ENCODE measurements at regions not wholly inside any gene's neighbourhood (a gene's known extent, or its start where the extent isn't known, plus 50 kb on each side); places are given as distances from the start of the nearest gene placed in this dataset.

DNA sequence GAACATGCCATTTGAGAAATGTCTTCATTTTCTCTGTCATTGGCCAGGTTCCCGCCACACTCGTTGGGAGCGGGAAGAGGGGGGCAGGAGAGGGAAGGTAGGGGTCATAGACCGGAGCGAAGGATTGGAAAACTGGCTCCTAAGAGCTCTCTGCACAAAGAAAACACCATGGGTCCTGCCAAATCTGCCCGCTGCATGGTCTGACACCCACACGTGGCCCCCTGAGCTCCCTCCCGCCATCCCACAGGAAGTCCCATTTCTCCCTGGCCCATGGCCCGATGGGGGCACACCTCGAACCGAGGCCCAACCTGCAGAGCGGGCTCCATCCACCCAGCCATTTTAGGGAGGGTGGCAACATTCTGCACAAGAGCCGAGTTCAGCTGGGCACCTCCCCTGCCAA, 159.6 kb downstream of the SALL1 start:
- TF ChIP-seq, protein P1, sequence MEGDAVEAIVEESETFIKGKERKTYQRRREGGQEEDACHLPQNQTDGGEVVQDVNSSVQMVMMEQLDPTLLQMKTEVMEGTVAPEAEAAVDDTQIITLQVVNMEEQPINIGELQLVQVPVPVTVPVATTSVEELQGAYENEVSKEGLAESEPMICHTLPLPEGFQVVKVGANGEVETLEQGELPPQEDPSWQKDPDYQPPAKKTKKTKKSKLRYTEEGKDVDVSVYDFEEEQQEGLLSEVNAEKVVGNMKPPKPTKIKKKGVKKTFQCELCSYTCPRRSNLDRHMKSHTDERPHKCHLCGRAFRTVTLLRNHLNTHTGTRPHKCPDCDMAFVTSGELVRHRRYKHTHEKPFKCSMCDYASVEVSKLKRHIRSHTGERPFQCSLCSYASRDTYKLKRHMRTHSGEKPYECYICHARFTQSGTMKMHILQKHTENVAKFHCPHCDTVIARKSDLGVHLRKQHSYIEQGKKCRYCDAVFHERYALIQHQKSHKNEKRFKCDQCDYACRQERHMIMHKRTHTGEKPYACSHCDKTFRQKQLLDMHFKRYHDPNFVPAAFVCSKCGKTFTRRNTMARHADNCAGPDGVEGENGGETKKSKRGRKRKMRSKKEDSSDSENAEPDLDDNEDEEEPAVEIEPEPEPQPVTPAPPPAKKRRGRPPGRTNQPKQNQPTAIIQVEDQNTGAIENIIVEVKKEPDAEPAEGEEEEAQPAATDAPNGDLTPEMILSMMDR (IDR thresholded peaks at IDR 0.05; ENCODE audit: low read length): no peak
- no peak for TF ChIP-seq EZH2 (optimal IDR thresholded peaks at IDR 0.05; ENCODE audit: low read depth, low read length)

Data from MM.1S (cell line).